ENCODE measurements at regions not wholly inside any gene's neighbourhood (a gene's known extent, or its start where the extent isn't known, plus 50 kb on each side); places are given as distances from the start of the nearest gene placed in this dataset.
A peak's percentile ranks its signal among the peaks of the same experiment; 100 is the strongest.
"Not testable (repeated sequence)": the region's sequence is repeated elsewhere in the genome, so short reads cannot be mapped to it uniquely, and the experiment has no call there.

DNA sequence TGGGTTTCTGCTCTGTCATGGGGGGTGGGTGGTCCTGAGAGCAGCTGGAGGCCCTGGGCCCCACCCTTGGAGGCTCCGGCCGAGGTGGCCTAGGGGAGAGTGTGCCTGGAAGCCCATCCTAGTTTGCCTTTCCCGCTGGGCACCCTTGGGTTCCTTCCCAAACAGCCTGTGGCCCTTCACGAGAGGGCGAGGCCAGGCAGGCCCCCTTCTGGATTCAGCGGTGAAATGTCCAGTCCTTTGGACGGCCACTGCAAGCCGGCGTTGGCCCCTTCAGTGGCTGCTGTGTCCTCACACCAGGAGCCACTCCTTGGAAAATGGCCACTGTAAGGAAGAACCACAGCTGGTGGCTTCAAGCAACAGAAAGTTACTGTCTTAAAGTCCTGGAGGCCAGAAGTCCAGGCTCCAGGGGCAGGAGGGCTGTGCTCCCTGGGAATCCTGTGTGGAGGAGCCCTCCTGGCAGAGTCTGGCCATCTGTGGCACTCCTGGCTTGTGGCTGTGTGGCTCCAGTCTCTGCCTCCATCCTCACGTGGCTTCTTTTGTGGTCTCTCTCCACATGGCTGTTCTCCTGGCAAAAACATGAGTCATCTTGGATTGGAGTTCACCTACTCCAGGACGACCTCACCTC is 854.1 kb downstream of the TBC1D22A start:
- no peak for DNase-seq

DNA sequence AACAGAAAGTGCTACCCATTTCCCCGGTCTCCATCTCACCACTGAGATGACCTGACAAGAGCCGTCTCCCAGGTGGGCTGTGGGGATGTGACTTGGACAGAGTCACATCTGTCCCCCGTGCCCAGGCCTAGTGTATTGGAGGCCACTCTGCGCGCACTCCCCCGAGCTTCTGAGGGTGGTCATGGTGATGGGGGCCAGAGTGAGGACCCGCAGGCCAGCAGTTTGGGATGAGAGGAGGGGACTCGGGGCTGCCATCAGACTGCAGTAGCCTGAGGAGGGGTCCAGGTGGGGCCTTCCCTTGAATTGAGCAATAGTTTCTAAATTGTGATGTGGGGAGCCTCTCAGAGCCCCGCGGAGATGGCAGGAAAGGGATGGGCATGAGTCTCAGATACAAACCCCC is 852.6 kb downstream of the TBC1D22A start:
- DNase-seq: no peak

- no peak for DNase-seq
Measured at GRCh38 chr22:47613606-47614350, 851.3 kb downstream of the TBC1D22A start.

DNA sequence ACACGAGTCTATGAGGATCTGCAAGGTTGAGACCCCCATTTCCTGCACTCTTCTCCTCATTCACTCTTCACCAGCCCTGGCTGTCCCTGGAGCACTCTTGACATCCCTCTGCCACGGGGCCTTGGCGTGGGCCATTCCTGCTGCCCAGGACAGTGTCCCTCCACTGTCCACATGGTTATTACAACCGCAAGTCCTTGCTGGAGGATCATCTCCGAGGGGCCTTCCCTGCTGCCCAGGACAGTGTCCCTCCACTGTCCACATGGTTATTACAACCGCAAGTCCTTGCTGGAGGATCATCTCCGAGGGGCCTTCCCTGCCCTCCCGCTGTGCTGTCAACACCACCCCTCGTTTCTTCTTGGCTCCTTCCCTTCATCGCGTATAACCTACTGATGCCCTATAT is 850.7 kb downstream of the TBC1D22A start:
- not testable (repeated sequence) for DNase-seq

- DNase-seq: no peak
Measured at GRCh38 chr22:47612311-47612910, 850.0 kb downstream of the TBC1D22A start.

GRCh38 chr22:47610764-47611163 is 848.3 kb downstream of the TBC1D22A start:
- no peak for DNase-seq

DNA sequence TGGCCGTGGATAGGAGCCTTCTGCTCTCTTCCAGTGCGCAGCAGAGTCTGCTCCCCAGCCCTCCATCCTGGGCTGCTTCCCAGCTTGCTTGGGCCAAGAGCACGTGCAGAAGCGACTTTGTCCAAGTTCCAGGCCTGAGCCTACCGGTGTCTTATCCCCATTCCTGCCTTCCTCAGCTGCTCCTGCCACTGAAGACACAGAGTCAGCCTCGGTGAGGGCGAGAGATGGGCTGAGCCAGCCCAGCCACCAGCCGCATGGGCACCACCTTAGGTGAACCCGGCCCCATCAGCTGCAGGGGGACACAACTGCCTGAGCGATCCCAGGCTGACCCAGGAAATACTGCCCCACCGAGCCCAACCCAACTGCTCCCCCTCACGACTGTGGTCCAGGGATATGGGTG is 847.8 kb downstream of the TBC1D22A start:
- no peak for DNase-seq

DNA sequence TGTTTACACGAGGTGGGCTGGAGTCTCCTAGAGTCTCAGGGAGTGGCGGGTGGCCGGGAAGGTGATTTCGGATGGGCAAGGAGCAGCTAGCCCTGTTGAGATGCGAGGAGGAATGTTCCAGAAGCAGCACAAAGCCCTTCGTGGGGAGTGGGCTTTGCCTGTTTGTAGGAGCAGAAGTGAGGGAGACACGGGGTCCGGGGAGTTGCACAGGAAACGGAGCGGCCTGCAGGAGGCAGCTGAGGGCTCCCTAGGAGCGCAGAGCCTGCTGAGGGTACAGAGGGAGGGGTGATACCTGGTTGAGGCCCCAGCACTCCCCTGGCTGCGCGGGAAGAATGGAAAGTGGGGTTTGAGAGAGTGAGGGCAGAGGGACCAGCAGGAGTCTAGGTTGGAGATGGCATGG is 847.2 kb downstream of the TBC1D22A start:
- DNase-seq: no peak

DNA sequence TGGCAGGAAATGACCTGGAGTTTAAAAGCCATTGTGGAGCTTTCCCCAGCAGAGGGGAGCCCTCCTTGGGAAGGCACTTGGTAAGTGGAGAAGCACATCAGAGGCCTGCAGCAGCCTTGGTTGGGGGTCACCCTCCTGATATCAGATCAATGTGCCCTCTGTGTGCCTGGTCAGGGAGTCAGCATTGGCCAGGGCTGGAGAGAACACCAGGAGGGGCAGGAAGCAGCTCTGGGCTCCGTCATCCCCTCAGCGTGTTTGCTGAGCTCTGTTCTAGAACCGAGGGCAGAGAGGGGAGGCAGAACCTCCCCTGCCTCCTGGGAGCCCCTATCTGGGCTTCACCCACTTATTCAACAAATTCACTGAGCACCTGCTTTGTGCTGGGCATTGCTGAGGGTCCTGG is 846.0 kb downstream of the TBC1D22A start:
- no peak for DNase-seq

DNA sequence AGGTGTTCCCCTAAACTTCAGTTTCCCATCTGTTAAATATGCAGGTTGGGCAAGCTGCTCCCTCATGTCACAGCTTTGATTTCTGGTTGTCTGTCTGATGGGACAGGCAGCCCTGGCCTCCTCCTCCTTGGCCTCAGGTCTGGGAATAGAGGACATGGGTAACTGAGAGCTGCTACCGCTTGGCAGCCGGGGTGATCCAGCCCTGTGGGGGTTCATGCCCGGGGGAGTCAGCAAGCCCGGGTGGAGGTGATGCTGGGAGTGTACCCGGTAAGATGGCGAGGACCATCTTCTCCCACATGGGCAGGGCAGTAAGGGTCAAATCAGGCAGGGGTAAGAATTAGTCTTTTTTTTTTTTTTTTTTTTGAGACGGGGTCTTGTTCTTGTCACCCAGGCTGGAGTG is 845.0 kb downstream of the TBC1D22A start:
- no peak for DNase-seq

DNA sequence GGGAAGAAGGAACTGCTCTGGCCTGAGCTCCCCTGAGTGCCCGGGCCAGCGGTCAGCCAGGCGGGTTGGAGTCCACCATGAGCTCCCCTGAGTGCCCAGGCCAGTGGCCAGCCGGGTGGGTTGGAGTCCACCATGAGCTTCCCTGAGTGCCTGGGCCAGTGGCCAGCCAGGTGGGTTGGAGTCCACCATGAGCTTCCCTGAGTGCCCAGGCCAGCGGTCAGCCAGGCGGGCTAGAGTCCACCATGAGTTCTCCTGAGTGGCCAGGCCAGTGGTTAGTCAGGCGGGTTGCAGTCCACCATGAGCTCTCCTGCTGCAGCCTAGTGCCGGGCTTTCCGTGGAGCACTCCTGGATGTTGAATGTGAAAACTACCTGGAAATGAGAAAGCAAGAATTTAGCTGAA is 844.0 kb downstream of the TBC1D22A start:
- no peak for DNase-seq

GRCh38 chr22:47605886-47606285 is 843.4 kb downstream of the TBC1D22A start:
- DNase-seq: no peak

DNA sequence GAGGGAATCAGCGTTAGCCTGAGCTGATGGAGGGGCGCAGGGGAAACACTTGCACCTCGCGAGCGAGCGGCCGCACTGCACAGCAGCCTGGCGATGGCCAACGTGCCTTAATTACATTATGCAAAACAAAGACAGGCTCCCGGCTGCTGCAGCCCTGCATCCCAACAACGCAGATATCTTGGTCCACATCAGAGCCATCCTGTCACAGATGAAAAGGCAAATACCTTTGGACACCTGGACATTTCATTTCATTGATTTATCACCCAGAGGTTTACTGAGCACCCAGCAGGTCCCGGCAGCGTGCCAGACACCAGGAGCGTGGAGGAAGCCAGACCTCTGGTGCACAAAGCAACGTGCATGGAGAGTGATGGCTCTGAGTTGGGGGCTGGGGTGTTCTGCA is 843.0 kb downstream of the TBC1D22A start:
- peak; percentile 19 for DNase-seq

- DNase-seq: no peak
Measured at GRCh38 chr22:47604563-47604962, 842.1 kb downstream of the TBC1D22A start.

- DNase-seq: no peak
Measured at GRCh38 chr22:47602732-47603131, 840.3 kb downstream of the TBC1D22A start.

DNA sequence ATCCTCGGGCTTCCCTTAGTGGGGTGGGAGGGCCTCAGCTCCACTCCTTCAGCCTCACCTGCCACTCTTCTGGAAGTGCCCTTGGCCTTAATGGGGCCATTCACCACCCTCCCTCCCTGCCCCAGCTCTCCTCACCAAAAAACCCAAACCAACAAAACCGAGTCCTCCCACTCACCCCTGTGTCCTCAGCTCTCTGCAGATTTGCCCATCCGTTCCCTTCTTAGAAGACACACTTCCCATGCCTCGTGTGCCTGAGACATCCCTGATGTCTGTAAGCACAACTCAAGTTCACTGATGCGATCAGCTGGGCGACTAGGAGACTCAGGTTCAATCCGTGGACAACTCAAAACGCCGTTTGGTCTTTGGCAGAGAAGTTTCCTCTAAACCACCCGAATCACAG is 839.2 kb downstream of the TBC1D22A start:
- no peak for DNase-seq

DNA sequence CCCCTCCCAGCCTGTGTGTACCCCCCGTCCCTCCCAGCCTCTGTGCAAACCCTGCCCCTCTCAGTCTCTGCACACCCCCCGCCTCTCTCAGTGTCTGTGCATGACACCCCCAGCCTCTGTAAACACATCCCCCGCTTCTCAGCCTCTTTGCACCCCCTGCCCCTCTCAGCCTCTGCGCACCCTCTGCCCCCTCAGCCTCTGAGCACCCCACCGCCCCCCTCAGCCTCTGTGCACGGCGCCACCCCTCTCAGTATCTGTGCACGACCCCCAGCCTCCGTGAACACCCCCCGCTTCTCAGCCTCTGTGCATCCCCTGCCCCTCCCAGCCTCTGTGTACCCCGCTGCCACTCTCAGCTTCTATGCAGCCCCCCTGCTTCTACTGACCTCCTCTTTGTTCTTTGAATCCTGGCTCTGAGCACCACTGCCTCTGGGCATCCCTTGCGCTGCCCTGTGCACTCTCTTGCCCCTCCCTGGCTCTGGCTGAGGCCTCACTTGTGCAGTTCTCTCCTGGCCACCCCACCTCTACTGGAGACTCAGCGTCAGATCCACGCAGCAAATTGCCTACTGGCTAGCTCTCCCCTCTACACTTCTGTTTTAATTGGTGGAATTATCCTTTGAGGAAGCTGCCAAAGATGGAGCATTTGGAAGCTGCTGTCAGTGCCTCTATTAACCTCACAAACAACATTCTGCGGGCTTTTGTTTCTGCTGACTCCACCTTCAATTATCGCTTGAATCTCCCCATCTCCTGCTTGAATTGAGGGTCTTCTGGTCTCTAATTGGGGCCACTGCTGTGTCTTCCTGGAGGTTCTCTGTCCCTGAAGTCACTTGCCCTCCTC is 838.6 kb downstream of the TBC1D22A start:
- DNase-seq: no peak

DNA sequence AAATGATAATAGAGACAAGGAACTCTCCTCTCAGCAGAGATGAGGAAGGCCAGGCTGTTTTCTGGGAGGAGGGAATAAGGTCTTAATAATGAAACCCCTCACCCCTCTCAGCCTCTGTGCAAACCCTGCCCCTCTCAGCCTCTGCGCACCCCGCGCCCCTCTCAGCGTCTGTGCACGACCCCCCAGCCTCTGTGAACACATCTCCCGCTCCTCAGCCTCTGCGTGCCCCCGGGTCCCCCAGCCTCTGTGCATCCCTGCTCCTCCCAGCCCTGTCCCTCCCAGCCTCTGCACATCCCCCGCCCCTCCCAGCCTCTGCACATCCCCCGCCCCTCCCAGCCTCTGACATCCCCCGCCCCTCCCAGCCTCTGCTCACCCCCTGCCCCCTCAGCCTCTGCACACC is 837.8 kb downstream of the TBC1D22A start:
- no peak for DNase-seq

DNA sequence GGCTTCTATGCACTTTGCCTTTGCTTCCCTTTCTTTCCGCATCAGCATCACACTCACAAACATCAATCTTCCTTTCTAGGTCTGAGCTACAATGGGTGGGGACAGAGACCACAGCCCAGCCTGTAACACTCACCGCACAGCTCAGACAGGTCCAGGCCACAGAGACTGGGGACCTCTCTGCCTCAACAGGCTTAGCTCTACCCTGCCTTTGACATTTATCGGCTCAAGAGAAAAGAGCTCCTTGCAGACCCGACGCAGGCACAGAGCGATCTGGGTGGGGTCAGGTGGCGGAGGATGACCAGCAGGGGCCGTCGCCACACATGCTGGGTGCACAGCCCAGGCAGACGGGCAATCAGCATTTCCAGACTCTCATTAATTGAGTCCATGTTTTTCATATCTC is 837.3 kb downstream of the TBC1D22A start:
- no peak for DNase-seq

DNA sequence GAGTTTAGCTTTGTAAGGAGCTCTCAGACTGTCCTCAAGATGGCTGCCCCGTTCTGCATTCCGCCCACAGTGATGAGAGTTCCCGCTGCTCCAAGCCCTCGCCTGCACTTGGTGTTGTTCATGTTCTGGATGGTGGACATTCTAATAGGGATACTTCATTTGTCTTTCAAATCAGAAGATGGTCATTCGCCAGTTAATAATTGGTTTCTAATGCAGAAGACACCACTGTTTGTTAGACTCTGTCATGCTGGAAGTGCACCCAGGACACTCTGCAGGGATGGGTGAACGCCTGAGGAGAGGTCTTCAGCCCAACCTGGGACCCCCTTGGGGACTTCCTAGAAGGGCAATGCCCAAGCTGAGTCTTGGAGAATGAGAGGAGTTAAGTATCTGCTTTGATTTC is 836.4 kb downstream of the TBC1D22A start:
- DNase-seq: no peak

DNA sequence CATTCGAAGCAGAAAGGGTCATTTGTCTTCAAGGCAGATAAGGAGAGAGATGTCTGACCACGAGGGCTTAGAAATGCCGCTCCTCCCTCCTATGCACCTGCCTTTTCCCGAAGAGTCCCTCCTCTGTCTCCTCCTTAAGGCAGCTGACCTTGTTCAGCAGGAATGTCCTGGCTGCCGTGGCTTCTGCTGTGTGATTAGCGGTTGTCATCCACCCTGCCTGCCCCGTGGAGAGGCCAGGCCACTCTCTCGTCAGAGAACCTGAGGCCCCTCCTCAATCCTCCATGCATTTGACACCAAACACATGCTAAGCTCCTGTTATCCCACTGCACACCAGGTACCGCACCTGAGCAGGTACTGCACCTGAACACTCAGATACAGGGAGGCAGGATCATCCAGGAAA is 834.6 kb downstream of the TBC1D22A start:
- DNase-seq: no peak

- DNase-seq: no peak
Measured at GRCh38 chr22:47596176-47596690, 833.8 kb downstream of the TBC1D22A start.

DNA sequence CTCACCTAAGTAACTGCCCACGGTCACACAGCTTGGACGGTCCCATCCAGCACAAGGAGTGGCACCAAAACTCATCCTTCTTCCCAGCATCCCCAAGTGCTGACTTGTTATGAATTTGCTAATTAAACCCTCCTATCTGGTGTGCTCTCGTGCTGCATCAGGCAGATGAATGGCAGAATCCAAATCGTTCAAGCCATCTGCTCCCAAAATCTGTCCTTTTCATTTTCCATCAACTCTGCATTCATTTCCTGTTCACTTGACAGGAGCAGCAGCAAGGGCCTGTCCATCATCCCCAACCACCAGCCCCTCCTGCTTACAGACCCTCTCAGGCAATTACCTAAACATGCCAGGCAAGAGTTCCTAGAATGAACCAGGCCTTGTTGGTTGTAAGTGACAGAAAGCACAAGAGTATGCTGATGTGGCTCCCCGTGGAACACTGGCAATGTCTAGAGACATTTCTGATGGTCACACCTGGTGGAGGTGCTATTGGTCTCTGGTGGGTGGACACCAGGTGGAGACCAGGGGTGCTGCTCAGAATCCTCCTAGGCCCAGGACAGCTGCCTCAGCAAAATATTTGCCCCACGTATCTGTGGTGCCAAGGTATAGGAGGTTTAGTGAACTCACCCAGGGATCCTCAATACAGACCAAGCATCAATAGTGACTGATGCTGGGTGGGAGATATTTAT is 832.5 kb downstream of the TBC1D22A start:
- no peak for DNase-seq
